Large intestine (tissue), 3 donors: ENCODE measurements at regions not wholly inside any gene's neighbourhood (a gene's known extent, or its start where the extent isn't known, plus 50 kb on each side); places are given as distances from the start of the nearest gene placed in this dataset.
A peak's percentile ranks its signal among the peaks of the same experiment; 100 is the strongest.
"Not testable (repeated sequence)": the region's sequence is repeated elsewhere in the genome, so short reads cannot be mapped to it uniquely, and the experiment has no call there.

Source experiments
- DNase-seq, 2 donors: peaks; one replicate each; pipeline versions ENCODE4 v3.0.0 to v3.0.0-alpha.2; 2013
- H3K27ac ChIP-seq: one replicate; pipeline ENCODE4 v1.5.1; 2013; ENCODE audit warnings: low read length
- H3K27me3 ChIP-seq: 2 replicates; pipeline ENCODE4 v1.6.1; 2013; ENCODE audit warnings: low read length; ENCODE audit not compliant: control insufficient read depth, insufficient read depth
- H3K36me3 ChIP-seq: 2 replicates; pipeline ENCODE4 v1.6.1; 2013; ENCODE audit warnings: low read length; ENCODE audit not compliant: control insufficient read depth, insufficient read depth
- H3K4me1 ChIP-seq: one replicate; pipeline ENCODE4 v1.6.1; 2013; ENCODE audit warnings: low read length; ENCODE audit not compliant: control insufficient read depth, insufficient read depth
- H3K4me3 ChIP-seq: one replicate; pipeline ENCODE4 v1.5.1; 2013; ENCODE audit warnings: low read length
- H3K9me3 ChIP-seq: one replicate; pipeline ENCODE4 v1.6.1; 2013; ENCODE audit warnings: mild to moderate bottlenecking, low read depth, low read length, moderate library complexity; ENCODE audit not compliant: control insufficient read depth
- WGBS: methylation state at CpG from one replicate; pipeline ENCODE4 v1.1.5; 2013; ENCODE audit warnings: low lambda C conversion rate; ENCODE audit not compliant: insufficient coverage; 5-methylcytosine and 5-hydroxymethylcytosine counted together

- not testable (repeated sequence) for H3K36me3 ChIP-seq, H3K9me3 ChIP-seq, H3K27me3 ChIP-seq, DNase-seq, H3K4me3 ChIP-seq, H3K4me1 ChIP-seq, H3K27ac ChIP-seq
- no CpG with 5 or more reads among the region's 6 CpGs for WGBS
Observed at GRCh38 chr5:58161889-58162288, 298.0 kb downstream of the PLK2 start.

- no peak overlapping the region for H3K27ac ChIP-seq
- H3K27me3 ChIP-seq = no peaks in the 10 kb centered on the region
- WGBS = 49% methylated on average over 2 of the region's 8 CpGs
- H3K4me3 ChIP-seq = no peak overlapping the region
- no peaks in the 10 kb centered on the region for H3K4me1 ChIP-seq
- DNase-seq = peak in 1 of 2 donors; percentile 8
- H3K9me3 ChIP-seq = no peaks in the 10 kb centered on the region
- H3K36me3 ChIP-seq = no peaks in the 10 kb centered on the region
Observed at GRCh38 chr5:58156973-58157701, 302.7 kb downstream of the PLK2 start.

- DNase-seq = no peak
- no peak overlapping the region for H3K27ac ChIP-seq
Observed at GRCh38 chr5:58156361-58156760, 303.5 kb downstream of the PLK2 start.

GRCh38 chr5:58153255-58153654 lies 306.6 kb downstream of the PLK2 start:
- H3K4me1 ChIP-seq = no peaks in the 10 kb centered on the region
- WGBS = 61% methylated on average over 3 of the region's 7 CpGs
- no peak for DNase-seq
- no peak overlapping the region for H3K4me3 ChIP-seq
- no peak overlapping the region for H3K27ac ChIP-seq
- H3K9me3 ChIP-seq = no peaks in the 10 kb centered on the region
- no peaks in the 10 kb centered on the region for H3K36me3 ChIP-seq
- H3K27me3 ChIP-seq = no peaks in the 10 kb centered on the region

More at GRCh38 chr5:58156361-58156760, 303.5 kb downstream of the PLK2 start:
- Histone ChIP-seq H3K36me3 (no peaks in the 10 kb centered on the region), H3K4me3 (no peak overlapping the region), H3K9me3 (no peaks in the 10 kb centered on the region), H3K4me1 (no peaks in the 10 kb centered on the region), H3K27me3 (no peaks in the 10 kb centered on the region)
- WGBS = no CpG with 5 or more reads among the region's 6 CpGs

GRCh38 chr5:58151414-58151813 lies 308.5 kb downstream of the PLK2 start:
- no peak for DNase-seq
- H3K27me3 ChIP-seq = no peaks in the 10 kb centered on the region
- H3K4me1 ChIP-seq = no peaks in the 10 kb centered on the region
- H3K36me3 ChIP-seq = no peaks in the 10 kb centered on the region
- no peak overlapping the region for H3K27ac ChIP-seq
- no peaks in the 10 kb centered on the region for H3K9me3 ChIP-seq
- WGBS = 100% methylated on average over 1 of the region's 1 CpG
- no peak overlapping the region for H3K4me3 ChIP-seq

GRCh38 chr5:58150926-58151325 lies 309.0 kb downstream of the PLK2 start:
- Histone ChIP-seq H3K9me3 (no peaks in the 10 kb centered on the region), H3K4me3 (no peak overlapping the region), H3K36me3 (no peaks in the 10 kb centered on the region), H3K27ac (no peak overlapping the region), H3K4me1 (no peaks in the 10 kb centered on the region), H3K27me3 (no peaks in the 10 kb centered on the region)
- WGBS = no CpG with 5 or more reads among the region's 2 CpGs
- no peak for DNase-seq

- Histone ChIP-seq H3K4me1 (no peaks in the 10 kb centered on the region), H3K9me3 (no peaks in the 10 kb centered on the region), H3K36me3 (no peaks in the 10 kb centered on the region), H3K27ac (no peak overlapping the region), H3K4me3 (no peak overlapping the region), H3K27me3 (no peaks in the 10 kb centered on the region)
- no peak for DNase-seq
- no CpG with 5 or more reads among the region's 4 CpGs for WGBS
Observed at GRCh38 chr5:58149746-58150145, 310.1 kb downstream of the PLK2 start.

- no CpG with 5 or more reads among the region's 3 CpGs for WGBS
- no peak for DNase-seq
- H3K36me3 ChIP-seq = no peaks in the 10 kb centered on the region
- no peaks in the 10 kb centered on the region for H3K4me1 ChIP-seq
- no peak overlapping the region for H3K4me3 ChIP-seq
- H3K9me3 ChIP-seq = no peaks in the 10 kb centered on the region
- H3K27ac ChIP-seq = no peak overlapping the region
- no peaks in the 10 kb centered on the region for H3K27me3 ChIP-seq
Observed at GRCh38 chr5:58149345-58149744, 310.5 kb downstream of the PLK2 start.

GRCh38 chr5:58148254-58148775 lies 311.6 kb downstream of the PLK2 start:
- DNase-seq = no peak
- no peaks in the 10 kb centered on the region for H3K27me3 ChIP-seq
- H3K9me3 ChIP-seq = no peaks in the 10 kb centered on the region
- H3K4me1 ChIP-seq = no peaks in the 10 kb centered on the region
- H3K36me3 ChIP-seq = no peaks in the 10 kb centered on the region
- H3K4me3 ChIP-seq = no peak overlapping the region
- H3K27ac ChIP-seq = no peak overlapping the region

GRCh38 chr5:58145397-58145934 lies 314.4 kb downstream of the PLK2 start:
- H3K27ac ChIP-seq = no peak overlapping the region
- no peak overlapping the region for H3K4me3 ChIP-seq
- no peaks in the 10 kb centered on the region for H3K9me3 ChIP-seq
- DNase-seq = no peak
- H3K36me3 ChIP-seq = no peaks in the 10 kb centered on the region
- WGBS = 98% methylated on average over 4 of the region's 11 CpGs
- H3K27me3 ChIP-seq = no peaks in the 10 kb centered on the region
- no peaks in the 10 kb centered on the region for H3K4me1 ChIP-seq

GRCh38 chr5:58143727-58144126 lies 316.2 kb downstream of the PLK2 start:
- no peak for DNase-seq
- no peak overlapping the region for H3K27ac ChIP-seq
- no peaks in the 10 kb centered on the region for H3K36me3 ChIP-seq
- H3K4me3 ChIP-seq = no peak overlapping the region
- no peaks in the 10 kb centered on the region for H3K9me3 ChIP-seq
- no peaks in the 10 kb centered on the region for H3K27me3 ChIP-seq
- no peaks in the 10 kb centered on the region for H3K4me1 ChIP-seq
- WGBS = no CpG with 5 or more reads among the region's 2 CpGs
